ENCODE measurements at regions not wholly inside any gene's neighbourhood (a gene's known extent, or its start where the extent isn't known, plus 50 kb on each side); places are given as distances from the start of the nearest gene placed in this dataset.

- H3K4me3 ChIP-seq (ENCODE audit: low read depth, low read length): no peak overlapping the region
- DNase-seq (ENCODE audit: low read depth, low spot score): no peak
- no peak overlapping the region for H3K27ac ChIP-seq (ENCODE audit: low read depth, low read length)
- CTCF ChIA-PET: no interaction called here
- no peaks in the 10 kb centered on the region for H3K27me3 ChIP-seq (ENCODE audit: control insufficient read depth, insufficient read depth, low read length)
- TF ChIP-seq CTCF (IDR thresholded peaks at IDR 0.05; ENCODE audit: low read depth, low read length): no peak
- POLR2A ChIA-PET: no interaction called here
- H3K9me3 ChIP-seq (ENCODE audit: control insufficient read depth, insufficient read depth, low read length): peaks cover 84% of the 10 kb centered on the region
These were observed 403.9 kb downstream of the CTTN start for GRCh38 chr11:70802185-70802584.

GRCh38 chr11:70804139-70804837, 406.0 kb downstream of the CTTN start:
- ChIA-PET POLR2A (no interaction called here), CTCF (interaction anchor here (0.6 kb wide), 1 partner anchor 273 kb away, joined by 8 read pairs; no protein-coding TSS in a partner anchor)
- TF ChIP-seq CTCF (IDR thresholded peaks at IDR 0.05; ENCODE audit: low read depth, low read length): no peak
- no peak for DNase-seq (ENCODE audit: low read depth, low spot score)
- no peak overlapping the region for H3K4me3 ChIP-seq (ENCODE audit: low read depth, low read length)
- H3K27ac ChIP-seq (ENCODE audit: low read depth, low read length): peak overlapping the region; percentile 11
- no peaks in the 10 kb centered on the region for H3K27me3 ChIP-seq (ENCODE audit: control insufficient read depth, insufficient read depth, low read length)
- peaks cover 82% of the 10 kb centered on the region for H3K9me3 ChIP-seq (ENCODE audit: control insufficient read depth, insufficient read depth, low read length)

GRCh38 chr11:70805243-70805642, 406.9 kb downstream of the CTTN start:
- Histone ChIP-seq H3K9me3 (ENCODE audit: control insufficient read depth, insufficient read depth, low read length) (peaks cover 87% of the 10 kb centered on the region), H3K27ac (ENCODE audit: low read depth, low read length) (no peak overlapping the region), H3K4me3 (ENCODE audit: low read depth, low read length) (no peak overlapping the region), H3K27me3 (ENCODE audit: control insufficient read depth, insufficient read depth, low read length) (no peaks in the 10 kb centered on the region)
- no peak for DNase-seq (ENCODE audit: low read depth, low spot score)
- TF ChIP-seq CTCF (IDR thresholded peaks at IDR 0.05; ENCODE audit: low read depth, low read length): no peak
- ChIA-PET POLR2A (no interaction called here), CTCF (no interaction called here)

DNA sequence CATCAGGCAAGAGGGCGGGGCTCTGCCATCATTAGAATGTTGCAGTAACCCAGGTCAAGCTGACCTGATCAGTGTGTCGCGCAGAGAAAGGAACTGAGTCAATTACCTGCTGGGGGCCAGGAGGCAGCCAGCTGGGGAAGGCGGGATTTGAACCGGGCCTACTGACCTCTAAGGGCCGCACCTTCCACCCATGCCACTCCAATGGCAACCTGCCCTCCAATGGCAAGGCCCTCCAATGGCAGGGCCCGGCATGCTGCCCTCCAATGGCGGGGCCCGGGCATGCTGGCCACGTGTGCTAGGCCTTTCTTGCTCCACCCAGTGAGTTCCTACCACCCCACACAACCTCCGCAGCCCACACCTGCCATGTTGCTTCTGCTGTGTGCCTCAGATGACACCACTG, 407.6 kb downstream of the CTTN start:
- POLR2A ChIA-PET: no interaction called here
- H3K27ac ChIP-seq (ENCODE audit: low read depth, low read length): no peak overlapping the region
- H3K4me3 ChIP-seq (ENCODE audit: low read depth, low read length): no peak overlapping the region
- H3K9me3 ChIP-seq (ENCODE audit: control insufficient read depth, insufficient read depth, low read length): peaks cover 88% of the 10 kb centered on the region
- CTCF ChIA-PET: no interaction called here
- DNase-seq (ENCODE audit: low read depth, low spot score): no peak
- H3K27me3 ChIP-seq (ENCODE audit: control insufficient read depth, insufficient read depth, low read length): no peaks in the 10 kb centered on the region
- TF ChIP-seq CTCF (IDR thresholded peaks at IDR 0.05; ENCODE audit: low read depth, low read length): no peak

GRCh38 chr11:70806461-70807194, 408.3 kb downstream of the CTTN start:
- TF ChIP-seq CTCF (IDR thresholded peaks at IDR 0.05; ENCODE audit: low read depth, low read length): no peak
- Histone ChIP-seq H3K27ac (ENCODE audit: low read depth, low read length) (no peak overlapping the region), H3K4me3 (ENCODE audit: low read depth, low read length) (no peak overlapping the region), H3K9me3 (ENCODE audit: control insufficient read depth, insufficient read depth, low read length) (peaks cover 87% of the 10 kb centered on the region), H3K27me3 (ENCODE audit: control insufficient read depth, insufficient read depth, low read length) (no peaks in the 10 kb centered on the region)
- DNase-seq (ENCODE audit: low read depth, low spot score): no peak
- CTCF ChIA-PET: no interaction called here
- POLR2A ChIA-PET: no interaction called here

All from AG04450 (cell line).